Fibroblast of the aortic adventitia (primary cell): ENCODE measurements at regions not wholly inside any gene's neighbourhood (a gene's known extent, or its start where the extent isn't known, plus 50 kb on each side); places are given as distances from the start of the nearest gene placed in this dataset.

Source experiments
- DNase-seq: peaks from one replicate; pipeline ENCODE4 v3.0.0-alpha.2; 2010; ENCODE audit warnings: low read depth
- H3K4me3 ChIP-seq: 2 replicates; pipeline ENCODE4 v1.5.1; 2011; ENCODE audit warnings: low read depth, mild to moderate bottlenecking, control low read depth, low read length, moderate library complexity
- TF ChIP-seq, protein P1 (sequence below): IDR thresholded peaks from 2 replicates; pipeline ENCODE4 v1.5.1; 2011; ENCODE audit warnings: mild to moderate bottlenecking, low read length, control low read depth, inconsistent platforms; ENCODE audit not compliant: insufficient read depth

DNA sequence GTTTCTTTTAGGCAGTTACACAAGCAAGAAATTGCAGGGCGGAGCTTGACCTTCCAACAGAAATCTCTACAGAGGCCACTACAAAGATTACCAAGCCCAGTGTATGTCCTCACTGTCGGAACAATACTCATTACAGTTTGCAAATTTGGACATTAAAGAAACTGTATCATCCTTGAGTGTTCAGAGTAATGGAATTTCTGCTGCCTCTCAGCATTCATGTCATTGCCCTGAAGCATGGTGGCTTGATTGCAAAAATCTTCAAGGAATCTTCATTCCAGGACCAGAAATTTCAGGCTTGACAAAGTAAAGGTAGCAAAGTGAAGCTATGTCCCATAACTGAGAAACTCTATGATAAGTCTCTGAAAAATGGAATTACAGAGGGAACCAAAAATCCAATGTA is 134.6 kb upstream of the MAP3K1 start:
- no peak for DNase-seq
- no peak overlapping the region for H3K4me3 ChIP-seq
- TF ChIP-seq, protein P1, sequence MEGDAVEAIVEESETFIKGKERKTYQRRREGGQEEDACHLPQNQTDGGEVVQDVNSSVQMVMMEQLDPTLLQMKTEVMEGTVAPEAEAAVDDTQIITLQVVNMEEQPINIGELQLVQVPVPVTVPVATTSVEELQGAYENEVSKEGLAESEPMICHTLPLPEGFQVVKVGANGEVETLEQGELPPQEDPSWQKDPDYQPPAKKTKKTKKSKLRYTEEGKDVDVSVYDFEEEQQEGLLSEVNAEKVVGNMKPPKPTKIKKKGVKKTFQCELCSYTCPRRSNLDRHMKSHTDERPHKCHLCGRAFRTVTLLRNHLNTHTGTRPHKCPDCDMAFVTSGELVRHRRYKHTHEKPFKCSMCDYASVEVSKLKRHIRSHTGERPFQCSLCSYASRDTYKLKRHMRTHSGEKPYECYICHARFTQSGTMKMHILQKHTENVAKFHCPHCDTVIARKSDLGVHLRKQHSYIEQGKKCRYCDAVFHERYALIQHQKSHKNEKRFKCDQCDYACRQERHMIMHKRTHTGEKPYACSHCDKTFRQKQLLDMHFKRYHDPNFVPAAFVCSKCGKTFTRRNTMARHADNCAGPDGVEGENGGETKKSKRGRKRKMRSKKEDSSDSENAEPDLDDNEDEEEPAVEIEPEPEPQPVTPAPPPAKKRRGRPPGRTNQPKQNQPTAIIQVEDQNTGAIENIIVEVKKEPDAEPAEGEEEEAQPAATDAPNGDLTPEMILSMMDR, result no peak

DNA sequence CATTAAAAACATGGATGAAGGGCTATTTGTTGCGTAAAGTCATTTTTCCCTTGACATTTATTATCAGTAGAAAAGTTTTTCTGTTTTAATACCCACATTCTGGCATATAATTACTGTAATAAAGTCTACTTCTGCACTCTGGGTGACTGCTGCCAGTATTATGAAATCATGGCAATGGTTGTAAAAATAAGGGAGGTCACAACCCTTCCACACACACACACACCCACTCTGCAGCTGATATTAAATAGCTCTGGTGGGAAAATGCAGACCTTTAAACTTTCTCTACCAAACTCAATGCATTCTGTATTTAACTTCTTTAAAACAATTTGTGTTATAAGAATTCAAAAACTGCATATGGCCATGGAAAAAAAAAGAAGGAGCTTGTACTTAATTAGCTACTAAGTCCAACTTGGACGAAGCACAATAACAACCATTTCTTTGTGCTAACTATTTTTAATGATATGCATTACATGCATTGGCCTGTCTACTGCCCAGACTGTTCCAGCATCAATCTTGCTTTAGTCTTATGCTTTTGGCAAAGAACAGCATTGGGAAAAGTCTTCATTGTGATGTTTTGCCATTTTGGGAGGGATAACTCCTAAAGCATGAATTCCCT is 137.6 kb upstream of the MAP3K1 start:
- TF ChIP-seq, protein P1, result no peak
- no peak for DNase-seq
- H3K4me3 ChIP-seq, result no peak overlapping the region

DNA sequence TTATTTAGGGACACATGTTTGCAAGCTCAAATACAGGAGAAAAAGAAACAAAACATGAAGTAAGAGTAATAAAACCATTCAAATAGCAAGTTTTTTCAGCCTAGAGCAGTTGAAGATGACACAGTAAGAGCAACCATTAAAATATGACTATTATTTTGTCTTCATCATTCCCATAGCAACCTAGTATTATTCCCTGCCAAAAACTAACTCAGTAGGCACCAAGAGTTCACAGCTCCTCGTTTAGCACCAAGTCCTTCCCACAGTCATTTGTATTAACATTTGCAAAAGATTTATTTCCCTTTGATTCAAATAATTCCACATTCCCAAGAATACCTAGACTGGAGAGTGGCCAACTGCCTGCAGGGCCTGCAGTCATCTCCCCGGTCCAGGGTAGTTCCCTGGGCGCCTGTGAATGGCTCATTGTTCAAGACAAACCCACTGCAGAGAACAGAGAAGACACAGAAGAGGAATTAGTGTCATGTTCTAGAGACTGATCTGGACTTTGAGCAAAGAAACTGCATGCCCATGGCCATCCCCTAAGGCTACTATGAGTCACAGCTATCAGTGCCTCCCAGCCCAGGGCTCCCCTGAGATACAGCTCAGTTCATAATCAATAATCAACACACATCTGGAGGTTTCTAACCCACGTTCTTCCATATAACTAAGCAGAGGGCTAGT is 139.1 kb upstream of the MAP3K1 start:
- no peak for DNase-seq
- no peak overlapping the region for H3K4me3 ChIP-seq
- TF ChIP-seq, protein P1, result no peak

- H3K4me3 ChIP-seq, result no peak overlapping the region
- TF ChIP-seq, protein P1, result no peak
- DNase-seq, result no peak
Observed at GRCh38 chr5:56674441-56674840, 140.9 kb upstream of the MAP3K1 start.

- TF ChIP-seq, protein P1, result no peak
- H3K4me3 ChIP-seq, result no peak overlapping the region
- DNase-seq, result no peak
Observed at GRCh38 chr5:56673171-56673570, 142.2 kb upstream of the MAP3K1 start.

DNA sequence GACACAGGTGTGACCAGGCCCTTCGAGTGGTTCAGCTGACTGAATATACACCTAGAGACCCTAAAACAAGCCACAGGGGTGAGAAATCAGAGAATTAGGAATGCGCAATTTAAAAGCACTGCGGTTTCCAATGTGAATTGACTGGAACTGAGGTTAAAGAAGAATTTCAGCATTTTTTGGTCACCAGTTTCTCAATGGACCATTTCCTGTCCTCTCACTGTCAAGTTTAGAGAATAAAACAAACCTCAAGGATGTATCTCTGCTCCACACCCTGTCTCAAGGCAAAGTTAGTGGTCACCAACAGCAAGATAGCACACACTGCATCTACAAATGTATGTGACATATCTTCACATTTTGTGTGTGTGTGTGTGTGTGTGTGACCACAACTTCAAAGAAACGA is 143.8 kb upstream of the MAP3K1 start:
- TF ChIP-seq, protein P1, result no peak
- H3K4me3 ChIP-seq, result no peak overlapping the region
- no peak for DNase-seq
